Activated CD4-positive, alpha-beta T cell treated with anti-CD3 and anti-CD28 coated beads, Interleukin-2, amount 50 U/mL, for 16 hours (primary cell): ENCODE measurements at regions not wholly inside any gene's neighbourhood (a gene's known extent, or its start where the extent isn't known, plus 50 kb on each side); places are given as distances from the start of the nearest gene placed in this dataset.
A peak's percentile ranks its signal among the peaks of the same experiment; 100 is the strongest.
"Not testable (repeated sequence)": the region's sequence is repeated elsewhere in the genome, so short reads cannot be mapped to it uniquely, and the experiment has no call there.

ENCODE experiments used
- DNase-seq: peaks from one replicate; pipeline ENCODE4 v3.0.0-alpha.2; 2020

DNA sequence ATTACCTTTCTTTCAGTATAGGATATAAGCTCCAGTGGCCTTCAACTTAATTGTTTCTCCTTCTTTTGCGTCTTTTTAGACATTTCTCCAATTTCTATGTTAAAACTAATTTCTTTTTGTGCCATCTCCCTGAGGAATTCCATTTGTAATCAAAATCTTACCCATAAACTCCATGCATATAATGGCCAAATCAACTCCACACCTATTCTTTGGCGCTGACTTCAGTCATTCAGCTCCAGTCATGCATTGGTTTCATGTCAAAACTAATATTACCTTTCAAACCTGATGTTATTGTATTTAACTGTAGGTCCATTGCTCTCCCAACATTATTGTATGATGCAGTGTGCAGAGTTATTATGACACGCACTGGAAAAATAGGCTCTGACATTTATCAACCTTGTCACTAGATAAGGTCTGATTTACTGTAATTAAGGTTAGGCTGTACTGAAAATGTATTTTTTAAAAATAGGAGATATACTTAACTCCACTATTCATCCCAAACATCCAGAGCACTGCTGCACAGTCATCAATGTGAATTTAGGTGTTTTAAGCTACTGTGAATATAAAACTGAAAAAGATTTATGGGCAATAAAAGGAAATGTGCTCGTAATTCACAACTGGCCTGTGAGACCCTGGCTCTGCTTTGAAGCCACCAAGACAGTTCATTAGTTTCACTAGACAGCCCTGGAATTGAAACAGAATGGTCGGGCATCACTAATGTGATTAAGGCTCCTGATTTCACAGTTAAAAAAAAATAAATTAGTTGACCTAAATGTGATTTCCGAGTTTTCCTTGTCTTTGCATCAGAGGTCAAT, 180.6 kb upstream of the GRIA4 start:
- no peak for DNase-seq

DNA sequence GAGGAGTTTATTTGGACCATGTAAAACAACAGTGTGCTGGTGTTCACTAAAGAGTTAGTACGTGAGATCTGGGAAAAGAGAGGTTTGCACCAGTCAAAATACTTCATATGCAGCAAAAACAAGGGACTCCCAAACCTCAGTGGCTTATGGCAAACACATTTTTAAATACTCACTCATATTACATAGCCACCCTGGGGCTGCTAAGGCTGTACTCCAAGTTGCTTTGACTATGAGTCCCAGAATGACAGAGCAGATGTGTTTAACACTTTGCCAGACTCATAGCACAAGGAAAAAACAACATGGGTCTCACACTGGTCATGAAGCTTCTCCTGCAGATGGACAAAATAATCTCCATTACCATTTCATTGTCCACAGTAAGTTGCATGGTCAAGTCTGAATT, 202.8 kb upstream of the GRIA4 start:
- no peak for DNase-seq

DNA sequence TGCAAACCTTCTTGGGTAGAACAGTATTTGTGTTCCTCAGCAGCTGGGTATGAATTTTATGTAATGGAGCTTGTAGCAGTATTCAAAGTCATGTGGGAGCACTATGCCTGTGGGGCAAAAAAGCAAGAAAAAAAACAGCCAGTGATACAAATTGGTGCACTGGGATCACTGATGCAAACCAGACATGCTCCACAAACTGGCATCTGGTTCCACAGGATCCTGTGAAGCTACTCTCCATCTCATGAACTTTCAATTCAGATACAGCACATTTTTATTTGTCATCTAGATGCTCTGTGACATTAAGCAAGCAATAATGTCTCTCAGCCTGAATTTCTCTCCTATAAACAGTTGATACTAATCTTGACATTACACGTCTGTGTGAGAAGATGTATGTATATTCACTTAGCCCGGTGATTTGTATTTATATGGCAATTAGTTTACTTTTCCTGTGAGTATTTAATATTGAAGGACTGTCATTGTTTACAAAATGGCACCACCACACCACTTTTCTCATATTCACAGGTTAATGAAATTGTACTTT, 208.5 kb upstream of the GRIA4 start:
- no peak for DNase-seq

DNA sequence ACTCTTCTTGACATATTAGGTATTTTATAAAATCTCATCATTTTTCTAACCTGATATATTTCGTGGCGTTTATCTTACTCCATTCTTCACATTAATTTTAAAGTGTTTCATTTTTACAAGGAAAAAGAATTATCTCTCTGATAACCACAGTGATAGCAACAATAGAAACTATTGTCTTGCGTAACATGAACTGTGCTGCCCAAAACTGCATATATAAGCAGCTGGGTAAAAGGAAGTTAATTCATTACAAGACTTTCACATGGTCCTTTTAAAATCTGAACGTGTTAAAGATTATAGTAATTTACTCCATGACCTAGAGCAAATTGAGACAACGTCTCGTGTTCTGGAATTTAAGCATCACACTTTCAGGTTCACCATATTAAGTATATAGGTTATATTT, 210.4 kb upstream of the GRIA4 start:
- DNase-seq: peak; percentile 0

DNA sequence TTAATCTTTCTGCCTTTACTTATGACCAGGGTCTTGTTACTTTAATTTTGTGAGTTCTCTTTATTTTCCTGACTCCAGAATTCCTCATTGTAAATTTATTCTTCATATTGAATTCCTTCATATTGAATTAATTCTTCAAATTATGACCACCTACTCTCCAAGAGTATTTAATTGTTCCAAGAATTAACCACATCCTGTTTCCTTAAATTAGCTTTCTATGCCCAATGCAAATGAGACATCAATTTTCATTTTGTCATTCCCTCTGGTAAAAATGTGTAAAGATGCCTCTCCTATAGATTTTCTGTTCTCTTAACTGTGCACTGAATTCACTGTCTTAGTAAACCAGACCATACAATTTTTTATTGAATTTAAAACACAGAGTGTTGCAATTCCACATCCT, 211.2 kb upstream of the GRIA4 start:
- DNase-seq: no peak

DNA sequence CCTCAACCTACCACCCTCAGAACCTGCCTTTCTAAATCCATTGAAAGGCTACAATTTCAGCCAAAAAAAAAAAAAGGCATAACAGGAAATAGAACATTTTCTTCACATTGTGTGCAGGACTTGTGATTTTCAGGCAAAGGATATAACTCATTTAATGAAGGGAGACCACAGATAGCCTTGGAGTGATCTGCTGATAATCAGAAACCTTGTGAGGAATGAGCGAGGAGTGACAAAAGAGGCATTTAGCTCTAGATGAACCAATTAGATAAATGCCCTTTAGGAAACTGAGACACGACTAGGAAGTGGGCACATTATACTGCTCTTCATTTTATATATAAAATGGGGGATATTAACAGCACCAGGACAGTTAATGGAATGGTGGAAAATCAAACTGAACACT, 216.5 kb upstream of the GRIA4 start:
- no peak for DNase-seq

DNA sequence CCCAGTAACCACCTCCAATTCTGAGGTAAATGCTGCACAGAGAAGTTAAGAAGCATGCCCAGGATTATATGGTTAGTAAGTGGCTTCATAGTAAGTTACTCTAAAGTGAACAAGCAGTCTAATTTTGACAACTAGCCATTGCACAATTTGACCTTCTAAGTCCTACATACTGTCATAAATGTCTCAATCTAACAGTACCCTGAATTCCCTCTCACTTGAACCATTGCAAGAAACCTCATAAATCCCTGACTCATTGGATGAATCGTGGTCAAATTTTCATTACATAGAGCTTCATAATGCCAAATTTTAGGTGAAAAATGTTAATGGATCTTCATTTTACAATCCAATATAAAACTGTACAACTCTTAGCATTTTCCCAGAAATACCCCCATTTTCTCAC, 217.3 kb upstream of the GRIA4 start:
- no peak for DNase-seq

DNA sequence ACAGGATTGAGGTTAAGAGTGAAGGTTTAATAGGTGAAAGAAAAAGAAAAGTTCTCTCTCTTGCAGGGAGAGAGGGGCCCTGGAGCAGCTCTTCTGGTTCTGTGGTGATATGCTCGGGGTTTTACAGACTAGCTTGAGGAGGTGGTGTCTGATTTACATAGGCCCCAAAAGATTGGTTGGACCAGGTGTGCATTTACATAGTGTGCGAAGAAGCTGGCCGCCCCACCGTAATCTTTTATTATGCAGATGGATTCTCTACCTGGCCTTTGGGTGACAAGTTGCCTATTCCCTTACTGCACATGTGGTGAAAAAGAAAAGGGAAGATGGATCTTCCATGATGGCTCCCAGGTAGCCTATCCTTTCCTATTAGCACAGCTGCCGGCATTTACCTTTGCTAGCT, 219.9 kb upstream of the GRIA4 start:
- no peak for DNase-seq

DNA sequence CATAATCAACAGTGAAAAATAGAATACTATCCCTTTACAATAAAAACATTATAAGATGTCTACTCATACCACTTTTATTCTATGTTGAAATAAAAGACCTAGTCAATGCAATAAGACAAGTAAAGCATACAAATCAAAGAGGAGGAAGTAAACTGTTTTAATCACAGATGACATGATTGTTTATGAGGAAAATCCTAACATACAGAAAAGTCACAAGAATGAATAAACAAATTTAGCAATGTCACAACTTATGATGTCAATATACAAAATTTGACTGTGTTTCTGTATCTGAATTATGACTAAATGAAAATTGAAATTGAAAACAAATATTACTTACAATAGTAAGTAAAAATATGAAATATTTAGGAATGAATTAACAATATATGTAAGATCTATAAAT, 221.9 kb upstream of the GRIA4 start:
- no peak for DNase-seq

DNA sequence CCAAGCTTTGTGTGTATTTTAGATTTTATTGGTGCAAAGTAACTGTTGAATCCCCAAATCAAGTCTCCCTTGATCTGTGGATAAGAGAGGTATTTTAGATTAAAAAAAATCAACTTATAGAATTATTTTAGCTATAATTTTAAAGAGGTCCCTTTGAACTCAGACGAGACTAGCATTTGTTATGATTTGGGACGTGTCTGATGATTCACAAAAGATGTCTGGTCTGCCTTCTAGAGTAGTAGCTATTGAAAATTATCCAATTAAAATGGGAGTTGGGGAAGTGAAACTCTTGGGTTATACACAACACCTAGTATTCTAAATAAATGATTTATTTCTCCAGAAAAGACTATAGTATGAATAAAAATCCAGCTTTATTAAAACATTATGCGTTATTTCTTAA, 227.9 kb upstream of the GRIA4 start:
- no peak for DNase-seq

DNA sequence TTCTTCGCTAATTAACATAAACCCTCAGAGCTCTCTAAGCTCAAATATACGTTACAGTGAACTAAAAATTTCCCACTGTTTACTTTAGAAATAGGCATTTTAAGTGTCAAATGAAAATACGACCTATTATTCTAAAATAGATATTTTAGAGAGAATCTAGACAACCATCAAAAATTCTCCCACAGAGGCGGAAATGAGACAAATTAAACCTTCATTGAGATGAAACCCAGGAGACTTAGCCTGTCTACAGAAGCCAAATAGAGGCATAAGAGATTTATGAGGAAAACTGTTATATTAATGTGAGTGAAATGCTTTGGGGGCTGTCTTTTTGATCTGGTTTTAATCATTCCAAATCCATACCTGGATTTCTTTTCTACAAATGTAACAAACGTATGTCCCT, 232.0 kb upstream of the GRIA4 start:
- DNase-seq: no peak

DNA sequence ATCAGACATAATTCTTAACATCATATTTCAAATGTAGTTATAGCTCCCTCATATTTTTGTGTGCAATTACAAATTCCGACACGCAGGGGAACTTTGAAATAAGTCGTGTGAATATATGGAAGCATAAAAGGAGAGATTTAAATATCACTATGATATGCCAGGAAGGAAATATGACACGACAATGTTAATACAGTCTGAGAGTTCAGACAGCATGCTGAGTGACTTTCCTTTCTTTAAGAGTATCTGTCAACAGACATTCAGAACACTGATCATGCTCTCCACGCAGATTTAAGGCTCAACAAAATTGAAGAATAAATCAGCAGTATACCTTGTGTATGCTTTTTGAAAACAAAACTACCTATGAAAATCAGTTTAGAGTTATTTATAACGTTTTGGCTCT, 232.6 kb upstream of the CARD18 start:
- DNase-seq: no peak

DNA sequence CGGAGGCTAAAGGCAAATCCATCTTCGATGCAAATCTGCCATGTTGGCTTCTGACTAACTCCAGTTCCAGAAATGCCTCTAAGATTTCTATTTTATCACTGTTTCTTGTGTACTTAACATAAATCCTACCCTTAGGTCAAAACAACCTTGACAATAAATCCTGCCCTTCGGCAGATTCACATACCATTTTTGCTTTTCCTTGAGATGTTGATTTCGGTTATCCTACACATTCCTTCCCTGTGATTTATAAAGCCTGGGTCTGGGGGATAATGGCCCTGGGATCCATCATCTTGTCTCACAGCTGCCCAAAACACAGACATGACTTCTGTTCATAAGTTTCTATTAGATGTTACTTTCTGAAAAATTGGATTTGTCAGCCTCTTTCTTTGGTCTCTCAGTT, 231.7 kb upstream of the CARD18 start:
- no peak for DNase-seq

DNA sequence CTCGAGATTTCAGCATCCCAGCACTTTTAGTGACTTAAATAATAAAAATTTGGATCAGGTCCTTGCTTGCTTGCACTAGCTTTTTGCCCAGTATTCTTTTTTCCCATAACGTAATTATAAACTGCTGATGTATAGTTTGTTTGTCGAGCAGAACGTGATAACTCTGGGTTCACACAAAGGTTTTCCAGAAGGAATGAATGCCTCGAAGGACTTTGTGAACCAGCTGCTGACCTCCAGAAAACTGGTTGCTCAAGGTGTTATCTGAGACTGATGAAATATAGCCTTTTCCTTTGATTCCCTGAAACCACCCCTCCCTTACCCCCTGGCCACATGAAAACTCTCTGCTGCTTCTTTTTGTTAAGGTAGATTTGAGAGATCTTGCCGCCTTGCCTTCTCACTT, 229.1 kb upstream of the CARD18 start:
- DNase-seq: no peak

DNA sequence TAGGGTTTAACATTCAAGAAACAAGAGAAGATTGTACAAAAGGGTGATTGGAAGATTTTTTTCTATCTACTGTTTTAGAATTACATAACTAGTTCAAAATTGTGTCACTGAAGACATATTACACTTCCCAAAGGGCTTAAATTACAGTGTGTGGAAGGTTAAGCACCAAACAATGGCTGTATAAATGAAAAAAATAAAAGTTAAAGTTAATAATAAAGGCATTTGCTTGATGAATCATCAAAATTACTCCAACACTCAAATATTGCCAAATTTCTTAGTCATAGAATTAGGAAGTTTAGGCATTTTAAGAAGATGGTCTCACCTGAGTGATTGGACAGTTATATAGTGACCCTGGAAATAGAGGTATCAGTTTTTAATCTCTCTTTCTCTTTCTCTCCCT, 227.6 kb upstream of the CARD18 start:
- no peak for DNase-seq

DNA sequence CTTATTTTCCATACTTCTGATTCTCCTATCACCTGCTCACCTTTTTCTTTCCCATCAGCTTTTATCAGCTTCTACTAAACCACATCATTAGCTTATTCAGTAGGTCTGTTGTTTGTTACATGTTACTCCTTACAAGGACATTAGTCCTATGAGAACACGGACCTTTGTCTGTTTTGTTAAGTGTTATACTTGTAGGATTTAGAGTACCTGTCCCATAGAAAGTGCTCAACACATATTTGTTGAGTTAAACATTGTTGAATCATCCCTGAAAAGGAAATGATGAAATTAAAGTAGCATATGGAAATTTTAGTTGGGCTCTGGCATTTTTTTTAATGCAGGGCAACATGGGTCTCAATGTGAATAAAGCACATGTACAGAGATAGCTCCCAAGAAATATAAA, 222.1 kb upstream of the CARD18 start:
- no peak for DNase-seq

DNA sequence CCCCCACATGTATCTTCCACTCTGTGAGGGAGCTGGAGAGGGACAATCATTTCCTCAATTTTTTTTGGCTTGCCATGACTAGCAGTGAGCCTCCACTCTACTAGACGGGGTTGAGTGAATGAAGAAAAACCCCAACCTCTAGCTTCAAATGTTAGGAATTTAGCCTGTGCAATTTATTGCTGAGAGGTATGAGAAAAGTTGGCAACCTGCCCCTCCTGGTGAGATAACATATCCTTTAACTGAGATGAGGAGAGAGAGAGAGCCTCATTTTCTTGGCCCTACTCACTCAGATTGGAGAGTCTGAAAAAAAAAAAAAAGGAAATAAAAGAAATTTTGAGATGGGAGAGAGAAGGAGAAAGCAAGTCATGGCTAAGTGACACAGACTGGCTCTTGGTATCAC, 218.2 kb upstream of the CARD18 start:
- no peak for DNase-seq

DNA sequence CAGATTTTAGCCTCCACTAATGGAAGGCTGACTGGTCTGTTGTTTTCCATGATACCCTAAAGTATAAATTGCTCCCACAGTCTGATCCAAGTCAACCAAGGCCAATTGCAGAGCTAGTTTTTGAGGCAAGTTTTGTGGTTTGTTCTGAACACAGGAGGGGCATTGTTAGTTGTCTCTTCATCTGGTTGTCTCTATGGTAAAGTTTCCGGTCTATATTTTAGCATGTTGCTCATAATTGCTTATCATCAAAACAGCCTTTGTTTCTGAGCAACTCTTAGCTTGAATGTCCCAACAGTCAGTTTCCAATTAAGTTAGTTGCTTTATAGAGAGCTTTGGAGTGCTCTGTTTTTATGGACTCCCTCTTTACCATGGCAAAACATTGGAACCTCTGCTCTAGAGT, 217.6 kb upstream of the CARD18 start:
- DNase-seq: no peak

DNA sequence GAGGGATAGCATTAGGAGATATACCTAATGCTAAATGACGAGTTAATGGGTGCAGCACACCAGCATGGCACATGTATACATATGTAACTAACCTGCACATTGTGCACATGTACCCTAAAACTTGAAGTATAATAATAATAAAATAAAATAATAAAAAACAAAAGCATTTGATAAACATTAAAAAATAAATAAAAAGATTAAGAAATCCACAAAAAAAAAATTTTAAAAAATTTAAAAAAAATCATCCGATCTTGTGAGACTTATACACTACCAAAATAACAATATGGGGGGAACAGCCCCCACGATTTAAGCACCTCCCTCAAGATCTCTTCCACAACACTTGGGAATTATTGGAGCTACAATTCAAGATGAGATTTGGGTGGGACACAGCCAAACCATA, 210.3 kb upstream of the CARD18 start:
- not testable (repeated sequence) for DNase-seq

DNA sequence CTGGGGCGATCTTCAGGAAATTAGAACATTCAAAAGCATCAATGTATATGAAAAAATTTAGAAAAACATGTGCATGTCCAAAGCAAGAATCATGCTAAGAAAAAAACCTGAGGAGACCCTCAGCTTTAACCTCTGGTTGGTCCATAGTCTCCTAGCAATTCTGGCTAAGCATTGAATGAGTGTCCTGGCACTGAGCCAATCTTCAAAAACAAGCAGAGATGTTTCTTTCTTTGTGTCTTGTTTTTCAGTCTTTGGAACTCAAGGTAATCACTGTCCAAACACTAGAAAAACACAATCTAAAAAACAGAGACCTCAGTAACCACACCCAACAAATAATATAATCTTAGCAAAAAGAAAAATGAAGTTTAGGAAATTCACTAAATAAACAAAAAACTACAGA, 205.4 kb upstream of the CARD18 start:
- DNase-seq: no peak

DNA sequence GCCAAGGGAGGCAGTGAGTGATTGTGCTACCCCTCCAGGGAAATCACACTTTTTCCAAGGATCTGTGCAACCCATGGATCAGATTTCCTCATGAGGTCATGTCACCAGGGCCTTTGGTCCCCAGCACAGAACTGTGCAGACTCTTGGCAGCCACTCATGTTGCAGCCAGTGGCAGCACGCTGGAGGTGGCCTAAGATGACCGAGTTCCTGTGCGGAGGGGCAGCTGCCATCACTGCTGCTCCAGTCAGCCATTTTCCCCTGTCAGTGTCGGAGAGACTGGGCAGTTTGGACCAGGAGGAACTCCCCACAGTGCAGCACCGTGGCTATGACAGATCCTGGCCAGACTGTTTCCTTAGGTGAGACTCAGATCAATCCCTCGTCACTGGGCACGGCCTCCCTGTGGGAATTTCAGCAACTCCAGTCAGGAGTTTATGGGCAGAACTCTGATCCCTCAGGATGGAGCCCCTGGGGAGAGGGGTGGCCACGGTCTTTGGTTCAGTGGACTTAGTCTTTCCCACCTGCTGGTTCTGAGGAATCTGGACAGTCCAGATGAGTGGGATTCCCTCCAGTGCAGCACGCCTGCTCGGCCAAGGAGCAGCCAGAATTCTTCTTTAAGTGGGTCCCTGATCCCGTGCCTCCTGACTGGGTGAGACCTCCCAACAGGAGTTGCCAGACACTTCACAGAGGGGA, 194.6 kb upstream of the CARD18 start:
- DNase-seq: no peak

DNA sequence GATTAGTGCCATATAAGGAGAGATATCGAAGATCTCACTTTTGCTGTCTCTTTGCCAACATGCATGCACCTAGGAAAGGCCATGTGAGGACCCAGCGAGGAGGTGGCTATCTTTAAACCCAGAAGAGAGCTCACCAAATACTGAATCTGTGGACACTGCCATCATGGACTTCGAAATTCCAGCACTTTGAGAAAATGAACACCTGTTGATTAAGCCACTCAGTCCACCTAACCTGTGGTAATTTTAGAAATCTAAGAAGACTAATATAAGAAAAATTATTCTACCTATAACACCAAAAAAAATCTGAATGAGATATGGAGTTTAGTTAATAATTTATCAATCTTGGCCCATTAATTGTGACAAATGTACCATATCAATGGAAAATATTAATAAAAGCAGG, 193.6 kb upstream of the CARD18 start:
- DNase-seq: no peak

DNA sequence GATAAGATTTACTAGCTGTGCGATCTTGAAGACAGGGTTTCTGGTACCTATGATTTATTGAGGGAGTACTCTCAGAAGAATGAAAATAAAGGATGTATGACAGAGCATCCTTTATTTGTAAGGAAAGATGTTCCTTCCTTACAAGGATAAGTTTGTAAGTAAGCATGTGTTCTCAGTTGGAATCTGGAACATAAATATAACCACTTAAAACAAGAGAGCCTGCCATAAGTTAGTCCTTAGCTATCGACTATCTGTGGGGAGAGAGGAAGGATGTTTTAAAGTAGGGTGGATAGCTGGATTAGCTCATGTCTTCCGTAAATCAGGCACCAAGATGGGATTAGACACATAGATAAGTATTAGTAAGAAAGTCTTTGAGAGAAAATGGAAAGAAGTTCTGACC, 192.6 kb upstream of the CARD18 start:
- no peak for DNase-seq

DNA sequence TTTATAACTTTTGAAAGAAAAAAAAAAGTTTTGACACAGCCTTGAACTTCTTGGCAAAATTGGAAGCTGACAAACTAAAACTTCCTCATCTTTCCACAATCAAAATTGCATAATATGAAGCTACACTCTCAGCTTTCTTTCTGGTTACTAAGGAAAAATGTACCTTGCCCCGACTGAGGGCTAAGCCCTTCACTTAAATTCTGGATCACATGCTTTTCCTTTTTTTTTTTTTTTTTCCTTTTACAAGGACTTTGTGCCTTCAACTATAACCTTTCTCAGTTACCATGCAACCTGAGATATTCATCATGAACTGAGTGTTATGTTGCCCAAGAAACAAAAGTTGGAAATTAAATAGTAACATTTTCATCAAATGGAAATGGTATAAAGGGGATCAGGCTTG, 188.5 kb upstream of the CARD18 start:
- no peak for DNase-seq

DNA sequence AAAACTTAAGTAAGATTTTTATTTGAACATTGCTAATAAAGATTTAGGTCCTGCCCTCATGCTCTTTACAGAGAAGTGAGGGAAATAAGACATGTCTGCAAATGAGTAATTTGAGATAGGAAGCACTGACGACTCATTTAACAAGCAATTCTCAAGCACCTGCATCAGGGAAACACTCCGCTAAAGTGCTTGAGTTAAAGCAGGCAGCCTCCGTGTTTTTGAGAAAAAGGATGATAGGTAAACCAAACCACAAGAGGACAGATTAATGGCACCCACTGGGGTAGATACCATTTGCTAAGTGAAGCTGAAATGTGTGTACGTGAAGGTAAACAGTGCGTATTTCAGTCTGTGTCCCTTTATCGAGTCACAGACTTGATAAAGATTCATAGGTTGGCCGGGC, 184.6 kb upstream of the CARD18 start:
- no peak for DNase-seq
